Pancreas (tissue), 10 donors: ENCODE measurements at regions not wholly inside any gene's neighbourhood (a gene's known extent, or its start where the extent isn't known, plus 50 kb on each side); places are given as distances from the start of the nearest gene placed in this dataset.

Source experiments
- ATAC-seq, 4 donors: fragments of 200-7000 bp; cut with Tn5 transposase; one replicate each; pipeline versions ENCODE4 v1.8.0 to v1.9.1; 2020; ENCODE audit warnings: mild to moderate bottlenecking in 4 of 4, moderate library complexity in 4 of 4
- DNase-seq, 6 donors: peaks; one replicate each; pipeline ENCODE4 v3.0.0-alpha.2; 2020
- FAIRE-seq: peaks from 2 replicates; lab custom pipeline; 2012; peaks lifted over from hg19 to GRCh38; lab: Jason Lieb, UNC
- H3K27ac ChIP-seq, 4 donors: fragments of 200-600 bp; sonication (generic); 1 replicate in 3 of 4; 2 replicates in 1 of 4; pipeline versions ENCODE4 v1.5.0 to v1.8.0; 2020
- H3K27me3 ChIP-seq, 4 donors: fragments of 200-600 bp; one replicate each; pipeline ENCODE4 v1.8.0; 2021
- H3K36me3 ChIP-seq, 3 donors: fragments of 200-600 bp; sonication (generic) in 1 of 3; one replicate each; pipeline versions ENCODE4 v1.5.0 to v1.8.0; 2020 to 2021
- H3K4me1 ChIP-seq, 3 donors: fragments of 200-600 bp; one replicate each; pipeline ENCODE4 v1.8.0; 2021
- H3K4me3 ChIP-seq, 4 donors: fragments of 200-600 bp; sonication (generic) in 2 of 4; one replicate each; pipeline versions ENCODE4 v1.5.0 to v1.8.0; 2020 to 2021
- H3K9me3 ChIP-seq, 4 donors: fragments of 200-600 bp; one replicate each; pipeline ENCODE4 v1.8.0; 2021
- WGBS, 2 donors: extraction: QIAGEN DNeasy Blood & Tissue Kit; methylation state at CpG; one replicate each; pipeline ENCODE4 v1.1.7; 2013; 5-methylcytosine and 5-hydroxymethylcytosine counted together
- intact Hi-C, 3 donors: fragments of 100-400 bp; cut with DNase I; formaldehyde crosslinking; loops; one replicate each; pipeline versions ENCODE4 v1.11.1 to v1.14.2; 2022
- TF ChIP-seq, protein P1 (sequence below), 4 donors: fragments of 200-600 bp; sonication (generic) in 3 of 4; IDR thresholded peaks; one replicate each; pipeline versions ENCODE4 v1.5.0 to v1.8.0; 2021; ENCODE audit warnings: antibody characterized with exemption in 4 of 4
- donor health status: healthy with polysubstance abuse.
- donor health status: DM: no; HTN: no; CAD: no; lungs with moderate emphysema.
- donor health status: DM: no; HTN: no; CAD: no.
- donor health status: control.
- donor health status: control.
- donor health status: Bipolar disorder and iron deficiency.
- donor health status: DM: yes; HTN: yes; CAD: no.
- donor health status: DM: no; HTN: no; CAD: no.
- donor health status: DM: no; HTN: no; CAD: no.
- donor health status: DM: yes; HTN: yes; CAD: no.

DNA sequence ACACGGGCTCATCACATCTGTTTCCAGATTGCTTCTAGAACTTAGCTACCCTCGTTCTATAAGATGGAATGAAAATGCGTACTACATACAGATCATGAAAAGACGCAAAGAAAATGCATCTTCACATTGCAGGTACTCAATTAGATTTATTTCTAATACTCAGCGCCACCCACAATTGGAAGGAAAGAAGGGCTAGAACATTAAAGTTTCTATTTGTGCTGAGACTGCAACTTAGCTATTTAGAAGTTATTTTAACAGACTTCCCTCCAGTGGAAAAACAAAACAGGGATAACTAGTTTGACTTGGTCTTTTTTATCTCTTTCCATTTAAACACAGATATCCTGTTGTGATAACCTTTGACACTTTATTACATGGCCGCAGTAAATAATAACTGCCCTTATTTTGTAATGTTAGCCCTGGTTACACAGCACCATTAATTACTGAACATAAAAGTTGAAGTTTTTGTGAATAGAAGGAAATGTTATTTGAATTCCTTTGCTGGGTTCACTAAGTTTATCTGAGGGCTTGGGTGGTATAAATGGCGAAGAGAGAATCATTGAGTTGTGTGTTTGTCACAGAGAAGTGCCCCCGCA lies 86.9 kb upstream of the SLC25A26 start:
- Histone ChIP-seq H3K27me3 (no peaks in the 10 kb centered on the region), H3K36me3 (no peaks in the 10 kb centered on the region), H3K4me1 (no peaks in the 10 kb centered on the region), H3K9me3 (no peaks in the 10 kb centered on the region), H3K27ac (no peak overlapping the region), H3K4me3 (no peak overlapping the region)
- FAIRE-seq (no peak), DNase-seq (no peak), ATAC-seq (peak in 2 of 4 donors; percentile 47 to 53)
- 73% methylated on average over 8 of the region's 8 CpGs for WGBS, 2 donors
- intact Hi-C loops, result loop anchor here in 1 of 3 donors (10.0 kb wide), 1 partner anchor 349 kb away; no protein-coding TSS in a partner anchor
- TF ChIP-seq, protein P1, sequence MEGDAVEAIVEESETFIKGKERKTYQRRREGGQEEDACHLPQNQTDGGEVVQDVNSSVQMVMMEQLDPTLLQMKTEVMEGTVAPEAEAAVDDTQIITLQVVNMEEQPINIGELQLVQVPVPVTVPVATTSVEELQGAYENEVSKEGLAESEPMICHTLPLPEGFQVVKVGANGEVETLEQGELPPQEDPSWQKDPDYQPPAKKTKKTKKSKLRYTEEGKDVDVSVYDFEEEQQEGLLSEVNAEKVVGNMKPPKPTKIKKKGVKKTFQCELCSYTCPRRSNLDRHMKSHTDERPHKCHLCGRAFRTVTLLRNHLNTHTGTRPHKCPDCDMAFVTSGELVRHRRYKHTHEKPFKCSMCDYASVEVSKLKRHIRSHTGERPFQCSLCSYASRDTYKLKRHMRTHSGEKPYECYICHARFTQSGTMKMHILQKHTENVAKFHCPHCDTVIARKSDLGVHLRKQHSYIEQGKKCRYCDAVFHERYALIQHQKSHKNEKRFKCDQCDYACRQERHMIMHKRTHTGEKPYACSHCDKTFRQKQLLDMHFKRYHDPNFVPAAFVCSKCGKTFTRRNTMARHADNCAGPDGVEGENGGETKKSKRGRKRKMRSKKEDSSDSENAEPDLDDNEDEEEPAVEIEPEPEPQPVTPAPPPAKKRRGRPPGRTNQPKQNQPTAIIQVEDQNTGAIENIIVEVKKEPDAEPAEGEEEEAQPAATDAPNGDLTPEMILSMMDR (IDR thresholded peaks at IDR 0.05), result no peak

DNA sequence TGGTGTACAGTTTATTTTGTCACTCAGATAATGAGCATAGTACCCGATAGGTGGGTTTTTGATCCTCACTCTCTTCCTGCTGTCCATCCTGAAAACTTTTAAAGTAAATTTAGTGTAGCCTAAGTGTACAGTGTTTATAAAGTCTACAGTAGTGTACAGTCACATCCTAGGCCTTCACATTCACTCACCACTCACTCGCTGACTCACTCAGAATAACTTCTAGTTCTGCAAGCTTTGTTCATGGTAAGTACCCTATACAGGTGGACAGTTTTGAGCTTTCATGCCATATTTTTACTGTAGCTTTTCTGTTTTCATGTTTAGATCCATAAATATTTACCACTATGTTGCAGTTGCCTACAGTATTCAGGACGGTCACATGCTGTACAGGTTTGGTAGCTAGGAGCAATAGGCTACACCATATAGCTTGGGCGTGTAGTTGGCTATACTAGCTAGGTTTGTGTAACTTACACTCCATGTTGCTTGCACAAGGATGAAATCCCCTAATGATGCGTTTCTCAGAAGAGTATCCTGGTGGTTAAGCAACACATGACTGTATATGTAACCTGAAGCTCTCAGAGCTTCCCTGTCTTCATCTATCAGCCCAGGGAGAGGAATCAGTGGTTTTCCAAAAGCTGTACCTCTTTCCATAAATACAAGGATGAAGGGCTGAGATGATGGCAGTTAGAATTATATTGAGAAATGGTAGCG lies 87.6 kb upstream of the SLC25A26 start:
- Histone ChIP-seq H3K27me3 (no peaks in the 10 kb centered on the region), H3K36me3 (no peaks in the 10 kb centered on the region), H3K4me3 (no peak overlapping the region), H3K27ac (no peak overlapping the region), H3K4me1 (no peaks in the 10 kb centered on the region), H3K9me3 (no peaks in the 10 kb centered on the region)
- 92 to 95% methylated on average over 6 of the region's 6 CpGs for WGBS, 2 donors
- TF ChIP-seq, protein P1 (IDR thresholded peaks at IDR 0.05), result no peak
- ATAC-seq, result no peak
- FAIRE-seq, result no peak
- intact Hi-C loops, result loop anchor here in 1 of 3 donors (10.0 kb wide), 1 partner anchor 348 kb away; no protein-coding TSS in a partner anchor
- DNase-seq, result no peak

DNA sequence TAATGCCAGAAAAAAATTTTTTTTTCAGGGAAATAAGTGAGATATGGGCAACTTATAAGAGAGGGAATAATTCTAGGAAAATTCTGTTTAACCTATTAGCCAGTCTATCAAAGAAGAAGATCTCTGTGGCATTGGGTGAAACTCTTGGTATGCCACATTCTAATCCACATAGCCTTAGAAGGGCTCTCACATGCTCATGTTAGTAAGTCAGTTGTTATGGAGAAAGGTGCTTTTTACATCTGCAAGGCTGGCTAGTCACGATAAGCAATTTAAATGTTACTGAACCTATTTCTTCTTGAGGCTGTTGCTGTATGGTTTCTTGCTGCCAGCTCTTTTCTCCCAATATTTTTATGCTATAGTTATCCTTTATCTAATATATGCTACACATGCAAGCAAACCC lies 89.9 kb upstream of the MAGI1 start:
- DNase-seq, result no peak
- no peak for ATAC-seq
- no peak for FAIRE-seq
- intact Hi-C loops, result no loop called here
- H3K27ac ChIP-seq, result no peak overlapping the region
- H3K9me3 ChIP-seq, result no peaks in the 10 kb centered on the region
- TF ChIP-seq, protein P1 (IDR thresholded peaks at IDR 0.05), result no peak
- H3K27me3 ChIP-seq, result no peaks in the 10 kb centered on the region
- no peaks in the 10 kb centered on the region for H3K4me1 ChIP-seq
- 79 to 84% methylated on average over 1 of the region's 1 CpG for WGBS, 2 donors
- H3K36me3 ChIP-seq, result no peaks in the 10 kb centered on the region
- no peak overlapping the region for H3K4me3 ChIP-seq

DNA sequence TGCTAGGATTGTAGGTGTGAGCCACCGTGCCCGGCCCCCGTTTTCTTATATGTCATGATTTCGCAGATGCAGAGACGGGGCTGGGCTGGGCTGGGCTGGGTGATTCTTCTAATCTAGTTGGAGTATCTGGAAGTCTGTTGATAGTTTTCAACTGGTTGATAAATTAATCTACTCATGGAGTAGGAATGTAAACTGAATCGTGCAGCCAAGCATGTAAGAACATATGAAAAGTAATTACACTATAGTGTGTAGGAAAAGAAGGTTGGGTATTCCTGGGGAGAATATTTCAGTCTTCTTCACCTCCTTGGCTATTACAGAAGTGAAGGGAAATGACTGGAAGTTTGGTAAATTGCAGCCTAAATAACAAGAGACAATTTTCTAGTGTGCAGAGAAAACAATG lies 82.6 kb upstream of the MAGI1 start:
- intact Hi-C loops, result no loop called here
- no peaks in the 10 kb centered on the region for H3K9me3 ChIP-seq

More for the DNA sequence above, 82.6 kb upstream of the MAGI1 start:
- Histone ChIP-seq H3K27me3 (no peaks in the 10 kb centered on the region), H3K36me3 (no peaks in the 10 kb centered on the region), H3K4me3 (no peak overlapping the region), H3K4me1 (no peaks in the 10 kb centered on the region), H3K27ac (no peak overlapping the region)
- no peak for DNase-seq
- FAIRE-seq, result no peak
- ATAC-seq, result no peak
- WGBS, 2 donors, result 81 to 87% methylated on average over 6 of the region's 6 CpGs
- TF ChIP-seq, protein P1 (IDR thresholded peaks at IDR 0.05), result no peak
